WTC11 (cell line): ENCODE measurements at regions not wholly inside any gene's neighbourhood (a gene's known extent, or its start where the extent isn't known, plus 50 kb on each side); places are given as distances from the start of the nearest gene placed in this dataset.

Source experiments
- CREM ChIP-seq: sonication (generic); formaldehyde crosslinking; IDR thresholded peaks from 2 replicates; pipeline ENCODE4 v1.8.1; 2022; ENCODE audit warnings: mild to moderate bottlenecking, missing genetic modification reagents, moderate library complexity
- PRRX2 ChIP-seq: fragments of 250-450 bp; sonication (Bioruptor Pico); IDR thresholded peaks from 2 replicates; pipeline ENCODE4 v1.8.0; 2021; ENCODE audit warnings: mild to moderate bottlenecking
- ZNF138 ChIP-seq: sonication (generic); formaldehyde crosslinking; conservative IDR thresholded peaks from 2 replicates; pipeline ENCODE4 v1.8.1; 2022; ENCODE audit warnings: mild to moderate bottlenecking, moderate library complexity, missing genetic modification reagents
- TF ChIP-seq, protein P1 (sequence below): sonication (generic); formaldehyde crosslinking; IDR thresholded peaks from 2 replicates; pipeline ENCODE4 v1.8.0; 2023; ENCODE audit warnings: missing genetic modification reagents, mild to moderate bottlenecking, borderline replicate concordance
- TF ChIP-seq, protein P2 (sequence below): sonication (generic); formaldehyde crosslinking; IDR thresholded peaks from 2 replicates; pipeline ENCODE4 v1.8.1; 2022; ENCODE audit warnings: low read depth, missing genetic modification reagents, borderline replicate concordance
- TF ChIP-seq, protein P3 (sequence below): fragments of 200-600 bp; IDR thresholded peaks from 2 replicates; pipeline ENCODE4 v1.8.0; 2022; ENCODE audit warnings: antibody characterized with exemption

DNA sequence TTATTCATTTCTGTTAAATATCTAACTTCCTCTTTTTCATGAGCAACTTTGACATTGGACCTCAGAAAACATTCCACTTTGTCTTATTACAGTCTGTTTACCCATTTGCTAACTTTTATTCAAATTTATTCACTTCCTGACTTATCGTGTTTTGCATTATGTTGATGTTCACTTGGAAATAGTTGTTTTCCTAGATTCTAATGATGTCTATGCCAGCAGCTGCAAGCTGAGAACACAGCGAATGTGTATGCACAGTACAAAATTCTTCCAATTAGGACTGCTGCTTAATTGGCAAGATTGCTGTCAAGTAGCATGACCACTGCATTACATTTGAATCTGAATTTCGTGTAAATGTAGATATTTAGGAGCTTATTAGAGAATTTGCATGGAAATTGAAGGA is 61.5 kb upstream of the GRIA4 start:
- TF ChIP-seq, protein P1, sequence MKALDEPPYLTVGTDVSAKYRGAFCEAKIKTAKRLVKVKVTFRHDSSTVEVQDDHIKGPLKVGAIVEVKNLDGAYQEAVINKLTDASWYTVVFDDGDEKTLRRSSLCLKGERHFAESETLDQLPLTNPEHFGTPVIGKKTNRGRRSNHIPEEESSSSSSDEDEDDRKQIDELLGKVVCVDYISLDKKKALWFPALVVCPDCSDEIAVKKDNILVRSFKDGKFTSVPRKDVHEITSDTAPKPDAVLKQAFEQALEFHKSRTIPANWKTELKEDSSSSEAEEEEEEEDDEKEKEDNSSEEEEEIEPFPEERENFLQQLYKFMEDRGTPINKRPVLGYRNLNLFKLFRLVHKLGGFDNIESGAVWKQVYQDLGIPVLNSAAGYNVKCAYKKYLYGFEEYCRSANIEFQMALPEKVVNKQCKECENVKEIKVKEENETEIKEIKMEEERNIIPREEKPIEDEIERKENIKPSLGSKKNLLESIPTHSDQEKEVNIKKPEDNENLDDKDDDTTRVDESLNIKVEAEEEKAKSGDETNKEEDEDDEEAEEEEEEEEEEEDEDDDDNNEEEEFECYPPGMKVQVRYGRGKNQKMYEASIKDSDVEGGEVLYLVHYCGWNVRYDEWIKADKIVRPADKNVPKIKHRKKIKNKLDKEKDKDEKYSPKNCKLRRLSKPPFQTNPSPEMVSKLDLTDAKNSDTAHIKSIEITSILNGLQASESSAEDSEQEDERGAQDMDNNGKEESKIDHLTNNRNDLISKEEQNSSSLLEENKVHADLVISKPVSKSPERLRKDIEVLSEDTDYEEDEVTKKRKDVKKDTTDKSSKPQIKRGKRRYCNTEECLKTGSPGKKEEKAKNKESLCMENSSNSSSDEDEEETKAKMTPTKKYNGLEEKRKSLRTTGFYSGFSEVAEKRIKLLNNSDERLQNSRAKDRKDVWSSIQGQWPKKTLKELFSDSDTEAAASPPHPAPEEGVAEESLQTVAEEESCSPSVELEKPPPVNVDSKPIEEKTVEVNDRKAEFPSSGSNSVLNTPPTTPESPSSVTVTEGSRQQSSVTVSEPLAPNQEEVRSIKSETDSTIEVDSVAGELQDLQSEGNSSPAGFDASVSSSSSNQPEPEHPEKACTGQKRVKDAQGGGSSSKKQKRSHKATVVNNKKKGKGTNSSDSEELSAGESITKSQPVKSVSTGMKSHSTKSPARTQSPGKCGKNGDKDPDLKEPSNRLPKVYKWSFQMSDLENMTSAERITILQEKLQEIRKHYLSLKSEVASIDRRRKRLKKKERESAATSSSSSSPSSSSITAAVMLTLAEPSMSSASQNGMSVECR (CRISPR knock-in tag), result no peak
- TF ChIP-seq PRRX2 (CRISPR knock-in tag), result no peak
- no peak for TF ChIP-seq CREM
- no peak for TF ChIP-seq ZNF138 (CRISPR knock-in tag)
- TF ChIP-seq, protein P2, sequence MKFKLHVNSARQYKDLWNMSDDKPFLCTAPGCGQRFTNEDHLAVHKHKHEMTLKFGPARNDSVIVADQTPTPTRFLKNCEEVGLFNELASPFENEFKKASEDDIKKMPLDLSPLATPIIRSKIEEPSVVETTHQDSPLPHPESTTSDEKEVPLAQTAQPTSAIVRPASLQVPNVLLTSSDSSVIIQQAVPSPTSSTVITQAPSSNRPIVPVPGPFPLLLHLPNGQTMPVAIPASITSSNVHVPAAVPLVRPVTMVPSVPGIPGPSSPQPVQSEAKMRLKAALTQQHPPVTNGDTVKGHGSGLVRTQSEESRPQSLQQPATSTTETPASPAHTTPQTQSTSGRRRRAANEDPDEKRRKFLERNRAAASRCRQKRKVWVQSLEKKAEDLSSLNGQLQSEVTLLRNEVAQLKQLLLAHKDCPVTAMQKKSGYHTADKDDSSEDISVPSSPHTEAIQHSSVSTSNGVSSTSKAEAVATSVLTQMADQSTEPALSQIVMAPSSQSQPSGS (CRISPR knock-in tag), result no peak
- TF ChIP-seq, protein P3, sequence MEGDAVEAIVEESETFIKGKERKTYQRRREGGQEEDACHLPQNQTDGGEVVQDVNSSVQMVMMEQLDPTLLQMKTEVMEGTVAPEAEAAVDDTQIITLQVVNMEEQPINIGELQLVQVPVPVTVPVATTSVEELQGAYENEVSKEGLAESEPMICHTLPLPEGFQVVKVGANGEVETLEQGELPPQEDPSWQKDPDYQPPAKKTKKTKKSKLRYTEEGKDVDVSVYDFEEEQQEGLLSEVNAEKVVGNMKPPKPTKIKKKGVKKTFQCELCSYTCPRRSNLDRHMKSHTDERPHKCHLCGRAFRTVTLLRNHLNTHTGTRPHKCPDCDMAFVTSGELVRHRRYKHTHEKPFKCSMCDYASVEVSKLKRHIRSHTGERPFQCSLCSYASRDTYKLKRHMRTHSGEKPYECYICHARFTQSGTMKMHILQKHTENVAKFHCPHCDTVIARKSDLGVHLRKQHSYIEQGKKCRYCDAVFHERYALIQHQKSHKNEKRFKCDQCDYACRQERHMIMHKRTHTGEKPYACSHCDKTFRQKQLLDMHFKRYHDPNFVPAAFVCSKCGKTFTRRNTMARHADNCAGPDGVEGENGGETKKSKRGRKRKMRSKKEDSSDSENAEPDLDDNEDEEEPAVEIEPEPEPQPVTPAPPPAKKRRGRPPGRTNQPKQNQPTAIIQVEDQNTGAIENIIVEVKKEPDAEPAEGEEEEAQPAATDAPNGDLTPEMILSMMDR, result no peak
